Mesendoderm (in vitro differentiated cells): ENCODE measurements at regions not wholly inside any gene's neighbourhood (a gene's known extent, or its start where the extent isn't known, plus 50 kb on each side); places are given as distances from the start of the nearest gene placed in this dataset.

Experiments
- DNase-seq: peaks from one replicate; pipeline ENCODE4 v3.0.0; 2013
- H2AK5ac ChIP-seq: 2 replicates; pipeline ENCODE4 v1.6.1; 2013; ENCODE audit warnings: low read length, inconsistent platforms
- H2BK120ac ChIP-seq: 2 replicates; pipeline ENCODE4 v1.6.1; 2013; ENCODE audit warnings: low read depth, mild to moderate bottlenecking, low read length, moderate library complexity, mixed read lengths
- H2BK15ac ChIP-seq: replicated peaks from 2 replicates; pipeline ENCODE4 v1.6.1; 2013; ENCODE audit warnings: low read depth, mild to moderate bottlenecking, moderate library complexity
- H2BK5ac ChIP-seq: 2 replicates; pipeline ENCODE4 v1.6.1; 2013; ENCODE audit warnings: low read length, inconsistent platforms
- H3K18ac ChIP-seq: 2 replicates; pipeline ENCODE4 v1.6.1; 2013; ENCODE audit warnings: mild to moderate bottlenecking, low read length, mixed read lengths
- H3K23ac ChIP-seq: one replicate; pipeline ENCODE4 v1.6.1; 2013; ENCODE audit warnings: low read length
- H3K27ac ChIP-seq: 2 replicates; pipeline ENCODE4 v1.5.1; 2013; ENCODE audit warnings: low read depth, mild to moderate bottlenecking, inconsistent platforms, low read length, moderate library complexity
- H3K27me3 ChIP-seq: 2 replicates; pipeline ENCODE4 v1.6.1; 2013; ENCODE audit warnings: low read length, control low read depth, mild to moderate bottlenecking, inconsistent platforms; ENCODE audit not compliant: insufficient read depth, poor library complexity
- H3K36me3 ChIP-seq: 2 replicates; pipeline ENCODE4 v1.6.1; 2013; ENCODE audit warnings: low read length, inconsistent platforms; ENCODE audit not compliant: control insufficient read depth, insufficient read depth
- H3K4ac ChIP-seq: one replicate; pipeline ENCODE4 v1.6.1; 2013; ENCODE audit warnings: low read depth, mild to moderate bottlenecking, low read length, moderate library complexity
- H3K4me1 ChIP-seq: 2 replicates; pipeline ENCODE4 v1.6.1; 2013; ENCODE audit warnings: low read depth, low read length, inconsistent platforms; ENCODE audit not compliant: control insufficient read depth
- H3K4me2 ChIP-seq: 2 replicates; pipeline ENCODE4 v1.6.1; 2013; ENCODE audit warnings: low read length
- H3K4me3 ChIP-seq: 2 replicates; pipeline ENCODE4 v1.5.1; 2013; ENCODE audit warnings: mild to moderate bottlenecking, low read length
- H3K56ac ChIP-seq: one replicate; pipeline ENCODE4 v1.6.1; 2013; ENCODE audit warnings: low read length
- H3K79me1 ChIP-seq: 2 replicates; pipeline ENCODE4 v1.6.1; 2013; ENCODE audit warnings: low read length, inconsistent platforms
- H3K79me2 ChIP-seq: 2 replicates; pipeline ENCODE4 v1.6.1; 2013; ENCODE audit warnings: mild to moderate bottlenecking, low read length; ENCODE audit not compliant: control insufficient read depth, insufficient read depth
- H3K9ac ChIP-seq: 2 replicates; pipeline ENCODE4 v1.6.1; 2013; ENCODE audit warnings: low read length, inconsistent platforms
- H4K5ac ChIP-seq: one replicate; pipeline ENCODE4 v1.6.1; 2013; ENCODE audit warnings: low read length
- H4K8ac ChIP-seq: one replicate; pipeline ENCODE4 v1.6.1; 2013; ENCODE audit warnings: low read depth, mild to moderate bottlenecking, control low read depth, low read length, moderate library complexity
- WGBS: extraction: QIAGEN DNeasy Blood & Tissue Kit; methylation state at CpG from one replicate; pipeline ENCODE4 v1.1.7; 2013; ENCODE audit warnings: low lambda C conversion rate, missing lambda C conversion rate; ENCODE audit not compliant: insufficient coverage; ENCODE audit errors: extremely low coverage; 5-methylcytosine and 5-hydroxymethylcytosine counted together

- Histone ChIP-seq H3K27ac (no peak overlapping the region), H3K4me3 (no peak overlapping the region), H4K8ac (no peak overlapping the region), H3K4me1 (no peaks in the 10 kb centered on the region), H3K56ac (no peak overlapping the region), H3K4me2 (no peak overlapping the region), H2BK5ac (no peak overlapping the region), H3K79me1 (no peaks in the 10 kb centered on the region), H3K9ac (no peak overlapping the region), H4K5ac (no peak overlapping the region), H3K23ac (no peak overlapping the region), H3K36me3 (no peaks in the 10 kb centered on the region), H2AK5ac (no peak overlapping the region), H3K27me3 (no peaks in the 10 kb centered on the region), H3K18ac (no peak overlapping the region), H3K4ac (no peak overlapping the region), H2BK120ac (no peak overlapping the region), H2BK15ac (no peak overlapping the region), H3K79me2 (no peaks in the 10 kb centered on the region)
- no CpG with 5 or more reads among the region's 3 CpGs for WGBS
- DNase-seq: no peak
These were observed 77.3 kb upstream of the NAV2 start for GRCh38 chr11:19635332-19635731.

- Histone ChIP-seq H3K9ac (no peak overlapping the region), H2AK5ac (no peak overlapping the region), H3K79me2 (no peaks in the 10 kb centered on the region), H2BK120ac (no peak overlapping the region), H4K5ac (no peak overlapping the region), H3K4me3 (no peak overlapping the region), H3K27me3 (no peaks in the 10 kb centered on the region), H3K4ac (no peak overlapping the region), H3K79me1 (no peaks in the 10 kb centered on the region), H3K56ac (no peak overlapping the region), H3K27ac (no peak overlapping the region), H2BK5ac (no peak overlapping the region), H4K8ac (no peak overlapping the region), H3K4me1 (no peaks in the 10 kb centered on the region), H3K4me2 (no peak overlapping the region), H3K36me3 (no peaks in the 10 kb centered on the region), H3K23ac (no peak overlapping the region), H2BK15ac (no peak overlapping the region), H3K18ac (no peak overlapping the region)
- WGBS: no CpG with 5 or more reads among the region's 7 CpGs
- DNase-seq: no peak
These were observed 79.4 kb upstream of the NAV2 start for GRCh38 chr11:19633276-19633675.

- H3K56ac ChIP-seq: no peak overlapping the region
- no peak overlapping the region for H3K18ac ChIP-seq
- no peaks in the 10 kb centered on the region for H3K79me2 ChIP-seq
- DNase-seq: no peak
- no peak overlapping the region for H2BK5ac ChIP-seq
- WGBS: no CpG with 5 or more reads among the region's 3 CpGs
- no peak overlapping the region for H2BK15ac ChIP-seq
- no peaks in the 10 kb centered on the region for H3K79me1 ChIP-seq
- no peaks in the 10 kb centered on the region for H3K36me3 ChIP-seq
- H3K4me1 ChIP-seq: no peaks in the 10 kb centered on the region
- no peak overlapping the region for H3K23ac ChIP-seq
- H3K4me3 ChIP-seq: no peak overlapping the region
- no peak overlapping the region for H4K8ac ChIP-seq
- H3K4ac ChIP-seq: no peak overlapping the region
- no peak overlapping the region for H3K9ac ChIP-seq
- H2AK5ac ChIP-seq: no peak overlapping the region
- H2BK120ac ChIP-seq: no peak overlapping the region
- no peak overlapping the region for H3K4me2 ChIP-seq
- H3K27me3 ChIP-seq: no peaks in the 10 kb centered on the region
- no peak overlapping the region for H3K27ac ChIP-seq
- H4K5ac ChIP-seq: no peak overlapping the region
These were observed 80.2 kb upstream of the NAV2 start for GRCh38 chr11:19632499-19632834.

- no CpG with 5 or more reads among the region's 9 CpGs for WGBS
- Histone ChIP-seq H3K27ac (no peak overlapping the region), H3K23ac (no peak overlapping the region)
These were observed 80.7 kb upstream of the NAV2 start for GRCh38 chr11:19631712-19632498.

GRCh38 chr11:19628018-19628417 lies 84.6 kb upstream of the NAV2 start:
- H3K4me1 ChIP-seq: no peaks in the 10 kb centered on the region
- H2AK5ac ChIP-seq: no peak overlapping the region
- no peak overlapping the region for H3K9ac ChIP-seq
- no peak overlapping the region for H3K27ac ChIP-seq
- no peak overlapping the region for H2BK15ac ChIP-seq
- no peak overlapping the region for H3K4ac ChIP-seq
- no peak overlapping the region for H2BK5ac ChIP-seq
- DNase-seq: no peak
- no peaks in the 10 kb centered on the region for H3K27me3 ChIP-seq
- H2BK120ac ChIP-seq: no peak overlapping the region
- H3K23ac ChIP-seq: no peak overlapping the region
- no peak overlapping the region for H4K5ac ChIP-seq
- no CpG with 5 or more reads among the region's 5 CpGs for WGBS
- H3K4me3 ChIP-seq: no peak overlapping the region
- H3K18ac ChIP-seq: no peak overlapping the region
- H3K4me2 ChIP-seq: no peak overlapping the region
- no peak overlapping the region for H4K8ac ChIP-seq
- H3K79me1 ChIP-seq: no peaks in the 10 kb centered on the region
- H3K36me3 ChIP-seq: no peaks in the 10 kb centered on the region
- H3K79me2 ChIP-seq: no peaks in the 10 kb centered on the region
- H3K56ac ChIP-seq: no peak overlapping the region

More at GRCh38 chr11:19631712-19632498, 80.7 kb upstream of the NAV2 start:
- no peak overlapping the region for H3K56ac ChIP-seq
- H3K4me3 ChIP-seq: no peak overlapping the region
- no peak for DNase-seq
- H4K8ac ChIP-seq: no peak overlapping the region
- no peaks in the 10 kb centered on the region for H3K36me3 ChIP-seq
- H2BK120ac ChIP-seq: no peak overlapping the region
- no peaks in the 10 kb centered on the region for H3K27me3 ChIP-seq
- no peaks in the 10 kb centered on the region for H3K79me1 ChIP-seq
- no peak overlapping the region for H3K4me2 ChIP-seq
- no peak overlapping the region for H3K4ac ChIP-seq
- no peak overlapping the region for H2AK5ac ChIP-seq
- no peaks in the 10 kb centered on the region for H3K79me2 ChIP-seq
- no peak overlapping the region for H3K18ac ChIP-seq
- no peak overlapping the region for H3K9ac ChIP-seq
- H2BK5ac ChIP-seq: no peak overlapping the region
- no peak overlapping the region for H2BK15ac ChIP-seq
- no peaks in the 10 kb centered on the region for H3K4me1 ChIP-seq
- H4K5ac ChIP-seq: no peak overlapping the region

GRCh38 chr11:19627566-19627965 lies 85.1 kb upstream of the NAV2 start:
- H4K5ac ChIP-seq: no peak overlapping the region
- WGBS: no CpG with 5 or more reads among the region's 4 CpGs
- no peak overlapping the region for H4K8ac ChIP-seq
- DNase-seq: no peak
- H2AK5ac ChIP-seq: no peak overlapping the region
- no peak overlapping the region for H3K4ac ChIP-seq
- no peak overlapping the region for H2BK120ac ChIP-seq
- no peak overlapping the region for H3K27ac ChIP-seq
- no peak overlapping the region for H2BK5ac ChIP-seq
- H3K9ac ChIP-seq: no peak overlapping the region
- H3K4me2 ChIP-seq: no peak overlapping the region
- no peak overlapping the region for H3K23ac ChIP-seq
- H3K4me1 ChIP-seq: no peaks in the 10 kb centered on the region
- H3K18ac ChIP-seq: no peak overlapping the region
- no peaks in the 10 kb centered on the region for H3K79me2 ChIP-seq
- no peak overlapping the region for H3K56ac ChIP-seq
- H3K27me3 ChIP-seq: no peaks in the 10 kb centered on the region
- no peaks in the 10 kb centered on the region for H3K36me3 ChIP-seq
- H2BK15ac ChIP-seq: no peak overlapping the region
- no peak overlapping the region for H3K4me3 ChIP-seq
- no peaks in the 10 kb centered on the region for H3K79me1 ChIP-seq
